HG03378 (cell line): ENCODE measurements at regions not wholly inside any gene's neighbourhood (a gene's known extent, or its start where the extent isn't known, plus 50 kb on each side); places are given as distances from the start of the nearest gene placed in this dataset.

Source experiments
- ATAC-seq: cut with Tn5 transposase; IDR thresholded peaks from one replicate; pipeline ENCODE4 v1.9.1; 2021; ENCODE audit warnings: mild to moderate bottlenecking, moderate library complexity; ENCODE audit not compliant: unreplicated experiment

GRCh38 chr10:78817361-78817760, 251.4 kb upstream of the ZMIZ1 start:
- ATAC-seq, result no peak

GRCh38 chr10:78817804-78818203, 251.0 kb upstream of the ZMIZ1 start:
- ATAC-seq, result no peak

DNA sequence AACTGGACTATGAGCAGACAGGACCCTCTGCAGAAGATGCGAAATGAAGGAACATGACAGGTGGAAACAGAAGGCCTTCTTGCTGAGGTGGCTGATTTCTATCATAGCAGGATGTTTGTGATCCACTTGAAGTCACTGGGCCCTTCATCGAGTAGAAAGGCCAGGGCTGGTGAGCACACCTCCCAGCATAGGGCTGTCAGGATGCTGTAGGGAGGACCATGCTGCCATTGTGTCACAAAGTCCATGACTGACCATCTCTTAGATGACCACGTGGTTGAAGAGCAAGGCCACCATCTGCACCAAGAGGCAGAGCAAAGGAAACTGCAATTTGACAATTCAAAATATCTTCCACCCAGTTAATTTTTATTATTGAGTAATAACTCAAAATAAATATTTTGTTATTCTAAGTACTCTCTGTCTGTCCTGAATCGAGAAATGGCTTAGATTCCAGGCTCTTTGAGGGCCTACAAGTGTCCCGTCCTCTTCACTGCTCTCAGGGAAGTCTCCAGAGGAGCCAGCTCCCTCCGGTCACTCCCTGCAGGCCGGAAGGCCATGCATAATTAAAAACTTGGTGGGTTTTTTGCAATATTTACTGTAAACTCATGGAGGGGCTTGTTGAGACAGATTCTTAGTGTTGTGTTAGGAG, 249.3 kb upstream of the ZMIZ1 start:
- ATAC-seq, result no peak

GRCh38 chr10:78820007-78820362, 248.8 kb upstream of the ZMIZ1 start:
- no peak for ATAC-seq

GRCh38 chr10:78821052-78821451, 247.7 kb upstream of the ZMIZ1 start:
- ATAC-seq, result no peak

DNA sequence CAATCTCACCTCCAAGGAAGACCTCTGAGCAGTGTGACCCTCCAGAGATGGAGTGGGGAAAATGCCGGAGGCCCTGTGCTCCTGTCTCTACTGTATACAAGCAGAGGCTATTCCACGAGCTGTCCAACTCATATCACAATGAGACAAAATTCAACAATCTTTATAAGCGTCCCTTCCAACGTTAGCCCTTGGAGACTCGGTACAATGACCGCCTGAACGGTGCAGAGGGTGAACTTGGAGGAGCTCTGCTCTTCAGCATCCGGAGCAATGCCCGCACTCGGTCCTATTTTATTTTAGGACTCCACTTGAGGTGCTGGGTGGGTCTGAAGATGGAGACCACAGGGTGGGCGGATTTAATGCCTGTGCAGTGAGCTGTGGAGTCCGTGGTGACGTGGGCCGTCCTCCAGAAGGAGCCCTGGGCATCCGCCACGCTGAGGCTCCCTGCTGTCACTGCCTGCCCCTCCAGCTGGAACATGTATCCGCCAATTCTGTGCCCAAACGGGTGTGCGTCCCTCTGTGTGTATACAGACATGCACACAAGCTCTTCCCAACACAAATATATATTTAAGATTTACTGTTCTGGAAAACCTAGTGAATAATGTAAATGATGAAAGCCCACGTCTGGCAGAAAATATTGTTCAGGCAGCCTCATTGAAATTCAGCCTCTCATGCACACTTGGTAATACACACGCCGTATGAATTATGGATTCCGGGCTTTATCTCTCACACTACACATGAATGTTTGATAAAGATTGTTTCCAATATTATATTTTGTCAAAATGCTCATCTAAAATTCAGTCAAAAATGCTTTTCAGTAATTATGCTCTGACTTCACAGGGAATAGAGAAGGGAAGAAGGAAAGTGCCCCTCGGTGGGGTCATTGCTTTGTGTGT, 239.9 kb upstream of the ZMIZ1 start:
- ATAC-seq, result no peak

DNA sequence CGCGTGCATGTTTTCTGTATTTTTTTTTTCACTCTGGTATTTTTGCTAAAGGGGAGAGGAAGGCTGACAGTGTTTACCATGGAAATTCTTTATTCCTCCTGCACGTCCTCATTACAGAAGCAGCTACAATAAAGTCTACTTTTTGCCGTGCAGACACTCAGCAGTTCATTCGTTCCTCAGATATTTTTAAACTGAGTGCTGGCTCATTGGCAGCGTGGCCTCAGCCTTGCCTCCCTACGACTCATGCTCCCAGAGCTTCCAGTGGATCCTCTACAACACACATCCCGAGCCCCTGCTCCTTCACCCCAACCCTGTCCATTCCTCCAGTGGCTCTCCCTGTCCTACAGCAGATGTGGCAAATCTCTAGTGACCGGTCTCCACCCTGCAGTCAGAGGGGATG, 239.2 kb upstream of the ZMIZ1 start:
- ATAC-seq, result no peak

GRCh38 chr10:78830062-78830975, 238.4 kb upstream of the ZMIZ1 start:
- no peak for ATAC-seq

- no peak for ATAC-seq
Observed at GRCh38 chr10:78830976-78831375, 237.8 kb upstream of the ZMIZ1 start.

DNA sequence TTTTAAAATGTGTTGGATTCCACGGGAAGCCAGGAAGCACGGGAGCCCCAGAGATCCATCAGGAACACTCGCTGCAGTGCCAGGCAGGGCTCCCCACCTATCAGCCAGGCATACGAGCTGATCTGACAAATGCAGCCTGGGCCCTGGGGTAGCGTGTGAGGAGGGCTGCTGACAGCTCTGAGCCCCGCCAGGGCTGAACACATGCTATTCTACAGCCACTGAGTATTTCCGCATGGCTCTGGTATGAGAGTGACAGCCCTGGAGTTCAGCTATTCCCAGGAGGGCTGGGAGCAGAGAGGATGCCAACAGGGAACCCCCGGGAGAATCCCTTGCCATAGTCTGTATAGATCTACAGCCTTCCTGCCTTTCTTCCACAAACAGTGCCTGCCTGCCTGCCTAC, 237.3 kb upstream of the ZMIZ1 start:
- ATAC-seq, result no peak

- ATAC-seq, result no peak
Observed at GRCh38 chr10:78832281-78832680, 236.5 kb upstream of the ZMIZ1 start.

- no peak for ATAC-seq
Observed at GRCh38 chr10:78838141-78838657, 230.6 kb upstream of the ZMIZ1 start.

DNA sequence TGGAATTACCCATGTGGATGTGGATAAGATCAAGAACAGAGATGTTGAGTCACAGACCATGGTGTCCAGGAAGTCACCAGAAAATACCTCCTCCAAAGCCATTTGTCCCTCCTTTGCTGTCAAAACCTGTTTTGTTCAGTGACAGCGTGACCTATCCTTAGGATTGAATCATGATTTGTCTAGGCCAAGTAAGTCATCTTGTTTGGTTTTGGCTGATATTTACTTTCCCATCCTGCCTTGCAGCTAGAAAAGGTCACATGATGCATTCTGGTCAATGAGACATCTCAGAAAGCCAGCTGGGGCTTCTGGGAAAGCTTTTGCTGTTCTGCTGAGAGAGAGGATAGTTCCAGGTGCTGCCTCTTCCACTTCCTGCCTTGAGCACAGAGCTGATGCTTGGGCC, 225.3 kb upstream of the ZMIZ1 start:
- ATAC-seq, result no peak

- ATAC-seq, result no peak
Observed at GRCh38 chr10:78844960-78845607, 223.7 kb upstream of the ZMIZ1 start.

- ATAC-seq, result no peak
Observed at GRCh38 chr10:78846071-78846470, 222.7 kb upstream of the ZMIZ1 start.

GRCh38 chr10:78846760-78847159, 222.0 kb upstream of the ZMIZ1 start:
- ATAC-seq, result no peak

GRCh38 chr10:78847485-78847884, 221.3 kb upstream of the ZMIZ1 start:
- no peak for ATAC-seq

DNA sequence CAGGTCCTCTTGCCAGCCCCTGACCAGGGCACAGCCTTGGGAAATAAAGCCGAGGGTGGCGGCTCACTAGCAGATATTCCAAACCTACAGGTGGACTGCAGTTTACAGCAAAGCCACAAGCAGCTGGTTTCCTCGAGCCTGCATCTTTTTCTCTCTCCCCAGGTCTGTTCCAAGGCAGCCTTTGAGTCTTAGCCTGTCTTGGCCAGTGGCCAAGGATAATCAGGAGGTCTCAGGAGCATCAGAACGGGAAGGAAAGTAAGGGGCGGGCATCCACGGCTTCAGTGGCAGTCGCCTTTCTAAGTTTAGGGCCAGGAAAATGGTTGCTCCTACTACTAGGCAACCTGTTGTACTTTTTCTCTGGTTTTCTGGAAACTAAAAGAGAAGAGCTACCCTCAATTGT, 219.7 kb upstream of the ZMIZ1 start:
- no peak for ATAC-seq

- ATAC-seq, result no peak
Observed at GRCh38 chr10:78849731-78850130, 219.0 kb upstream of the ZMIZ1 start.

- no peak for ATAC-seq
Observed at GRCh38 chr10:78850644-78851435, 217.9 kb upstream of the ZMIZ1 start.
